WTC11 (cell line): ENCODE measurements at regions not wholly inside any gene's neighbourhood (a gene's known extent, or its start where the extent isn't known, plus 50 kb on each side); places are given as distances from the start of the nearest gene placed in this dataset.

Source experiments
- ATAC-seq: fragments of 200-7000 bp; cut with Tn5 transposase; 2 replicates; pipeline ENCODE4 v1.10.0; 2021; ENCODE audit warnings: mild to moderate bottlenecking, moderate library complexity
- CTCF ChIA-PET: fragments of 300-600 bp; sonication (Branson Sonifier 250); formaldehyde crosslinking; loops from one replicate; lab custom pipeline; 2021; ENCODE audit warnings: antibody characterized with exemption; lab: Charles Lee
- POLR2A ChIA-PET: fragments of 350-600 bp; sonication (Branson Sonifier 250); formaldehyde crosslinking; loops from one replicate; lab custom pipeline; 2021; ENCODE audit warnings: antibody characterized with exemption; lab: Charles Lee
- DNase-seq: peaks from one replicate; pipeline ENCODE4 v3.0.0; 2021; ENCODE audit warnings: low spot score
- H3K27ac Mint-ChIP-seq: 2 replicates; pipeline ENCODE4 v1.8.0; 2021; ENCODE audit warnings: mixed read lengths
- H3K27me3 Mint-ChIP-seq: 2 replicates; pipeline ENCODE4 v1.8.0; 2021; ENCODE audit warnings: low read depth, mild to moderate bottlenecking, moderate library complexity, mixed read lengths
- H3K36me3 Mint-ChIP-seq: 2 replicates; pipeline ENCODE4 v1.8.0; 2021; ENCODE audit warnings: mixed read lengths
- H3K4me1 Mint-ChIP-seq: 2 replicates; pipeline ENCODE4 v1.8.0; 2022; ENCODE audit warnings: mixed read lengths
- H3K4me3 Mint-ChIP-seq: 2 replicates; pipeline ENCODE4 v1.8.0; 2021; ENCODE audit warnings: mild to moderate bottlenecking, moderate library complexity, mixed read lengths
- H3K9me3 Mint-ChIP-seq: 2 replicates; pipeline ENCODE4 v1.8.0; 2021; ENCODE audit warnings: mixed read lengths
- ARID4B ChIP-seq: sonication (generic); formaldehyde crosslinking; IDR thresholded peaks from 2 replicates; pipeline ENCODE4 v1.8.0; 2023; ENCODE audit warnings: missing genetic modification reagents, mild to moderate bottlenecking, borderline replicate concordance
- ATF1 ChIP-seq: sonication (generic); formaldehyde crosslinking; IDR thresholded peaks from 2 replicates; pipeline ENCODE4 v1.8.1; 2023; ENCODE audit warnings: mild to moderate bottlenecking, moderate library complexity, missing genetic modification reagents
- E2F4 ChIP-seq: sonication (generic); formaldehyde crosslinking; IDR thresholded peaks from 2 replicates; pipeline ENCODE4 v1.8.1; 2022; ENCODE audit warnings: low read depth, mild to moderate bottlenecking, moderate library complexity, missing genetic modification reagents, borderline replicate concordance
- FOXP4 ChIP-seq: sonication (generic); formaldehyde crosslinking; IDR thresholded peaks from 2 replicates; pipeline ENCODE4 v1.8.0; 2022; ENCODE audit warnings: mild to moderate bottlenecking, missing genetic modification reagents
- KAT7 ChIP-seq: sonication (generic); formaldehyde crosslinking; IDR thresholded peaks from 2 replicates; pipeline ENCODE4 v1.8.1; 2023; ENCODE audit warnings: missing genetic modification reagents, mild to moderate bottlenecking, borderline replicate concordance
- MYBL2 ChIP-seq: sonication (generic); formaldehyde crosslinking; IDR thresholded peaks from 2 replicates; pipeline ENCODE4 v1.8.1; 2023; ENCODE audit warnings: mild to moderate bottlenecking, moderate library complexity, missing genetic modification reagents
- NFE2L1 ChIP-seq: sonication (generic); formaldehyde crosslinking; IDR thresholded peaks from 2 replicates; pipeline ENCODE4 v1.8.1; 2023; ENCODE audit warnings: missing genetic modification reagents
- OVOL2 ChIP-seq: fragments of 250-450 bp; sonication (Bioruptor Pico); IDR thresholded peaks from 2 replicates; pipeline ENCODE4 v1.9.0; 2021; ENCODE audit warnings: mild to moderate bottlenecking, borderline replicate concordance
- PRRX2 ChIP-seq: fragments of 250-450 bp; sonication (Bioruptor Pico); IDR thresholded peaks from 2 replicates; pipeline ENCODE4 v1.8.0; 2021; ENCODE audit warnings: mild to moderate bottlenecking
- TEAD1 ChIP-seq: sonication (generic); formaldehyde crosslinking; IDR thresholded peaks from 2 replicates; pipeline ENCODE4 v1.8.0; 2022; ENCODE audit warnings: mild to moderate bottlenecking, missing genetic modification reagents
- TP53 ChIP-seq: sonication (generic); formaldehyde crosslinking; IDR thresholded peaks from 2 replicates; pipeline ENCODE4 v1.8.1; 2023; ENCODE audit warnings: mild to moderate bottlenecking, missing genetic modification reagents
- ZNF219 ChIP-seq: sonication (generic); formaldehyde crosslinking; IDR thresholded peaks from 2 replicates; pipeline ENCODE4 v1.8.0; 2023; ENCODE audit warnings: missing genetic modification reagents, mild to moderate bottlenecking, borderline replicate concordance
- ZNF281 ChIP-seq: sonication (generic); formaldehyde crosslinking; IDR thresholded peaks from 2 replicates; pipeline ENCODE4 v1.8.0; 2023; ENCODE audit warnings: mild to moderate bottlenecking, missing genetic modification reagents
- ZNF317 ChIP-seq: sonication (generic); formaldehyde crosslinking; IDR thresholded peaks from 2 replicates; pipeline ENCODE4 v1.8.1; 2023; ENCODE audit warnings: low read depth, mild to moderate bottlenecking, moderate library complexity, missing genetic modification reagents, borderline replicate concordance
- TF ChIP-seq, protein P1 (sequence below): fragments of 250-450 bp; sonication (Bioruptor Pico); IDR thresholded peaks from 2 replicates; pipeline ENCODE4 v1.8.0; 2021; ENCODE audit warnings: mild to moderate bottlenecking
- TF ChIP-seq, protein P2 (sequence below): sonication (generic); formaldehyde crosslinking; IDR thresholded peaks from 2 replicates; pipeline ENCODE4 v1.8.1; 2022; ENCODE audit warnings: mild to moderate bottlenecking, missing genetic modification reagents, moderate library complexity, borderline replicate concordance
- TF ChIP-seq, protein P3 (sequence below): sonication (generic); formaldehyde crosslinking; IDR thresholded peaks from 2 replicates; pipeline ENCODE4 v1.8.0; 2022; ENCODE audit warnings: mild to moderate bottlenecking, missing genetic modification reagents
- TF ChIP-seq, protein P4 (sequence below): sonication (generic); formaldehyde crosslinking; IDR thresholded peaks from 2 replicates; pipeline ENCODE4 v1.8.1; 2023; ENCODE audit warnings: mild to moderate bottlenecking, missing genetic modification reagents

GRCh38 chr2:66714610-66715009 is 279.7 kb downstream of the MEIS1 start:
- POLR2A ChIA-PET = no interaction called here
- Mint-ChIP-seq H3K9me3 (no peaks in the 10 kb centered on the region), H3K36me3 (no peaks in the 10 kb centered on the region), H3K27ac (no peak overlapping the region), H3K4me3 (no peak overlapping the region), H3K4me1 (peaks cover 6% of the 10 kb centered on the region), H3K27me3 (peaks cover 2% of the 10 kb centered on the region; the same call in 1 of the 2 replicates)
- DNase-seq (no peak), ATAC-seq (no peak)
- CTCF ChIA-PET = no interaction called here
- TF ChIP-seq ARID4B (CRISPR knock-in tag) (no peak), OVOL2 (no peak), TP53 (CRISPR knock-in tag) (no peak), ZNF317 (no peak)
- TF ChIP-seq, protein P1, sequence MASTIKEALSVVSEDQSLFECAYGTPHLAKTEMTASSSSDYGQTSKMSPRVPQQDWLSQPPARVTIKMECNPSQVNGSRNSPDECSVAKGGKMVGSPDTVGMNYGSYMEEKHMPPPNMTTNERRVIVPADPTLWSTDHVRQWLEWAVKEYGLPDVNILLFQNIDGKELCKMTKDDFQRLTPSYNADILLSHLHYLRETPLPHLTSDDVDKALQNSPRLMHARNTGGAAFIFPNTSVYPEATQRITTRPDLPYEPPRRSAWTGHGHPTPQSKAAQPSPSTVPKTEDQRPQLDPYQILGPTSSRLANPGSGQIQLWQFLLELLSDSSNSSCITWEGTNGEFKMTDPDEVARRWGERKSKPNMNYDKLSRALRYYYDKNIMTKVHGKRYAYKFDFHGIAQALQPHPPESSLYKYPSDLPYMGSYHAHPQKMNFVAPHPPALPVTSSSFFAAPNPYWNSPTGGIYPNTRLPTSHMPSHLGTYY (CRISPR knock-in tag) = no peak
- TF ChIP-seq, protein P2, sequence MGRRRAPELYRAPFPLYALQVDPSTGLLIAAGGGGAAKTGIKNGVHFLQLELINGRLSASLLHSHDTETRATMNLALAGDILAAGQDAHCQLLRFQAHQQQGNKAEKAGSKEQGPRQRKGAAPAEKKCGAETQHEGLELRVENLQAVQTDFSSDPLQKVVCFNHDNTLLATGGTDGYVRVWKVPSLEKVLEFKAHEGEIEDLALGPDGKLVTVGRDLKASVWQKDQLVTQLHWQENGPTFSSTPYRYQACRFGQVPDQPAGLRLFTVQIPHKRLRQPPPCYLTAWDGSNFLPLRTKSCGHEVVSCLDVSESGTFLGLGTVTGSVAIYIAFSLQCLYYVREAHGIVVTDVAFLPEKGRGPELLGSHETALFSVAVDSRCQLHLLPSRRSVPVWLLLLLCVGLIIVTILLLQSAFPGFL = no peak

DNA sequence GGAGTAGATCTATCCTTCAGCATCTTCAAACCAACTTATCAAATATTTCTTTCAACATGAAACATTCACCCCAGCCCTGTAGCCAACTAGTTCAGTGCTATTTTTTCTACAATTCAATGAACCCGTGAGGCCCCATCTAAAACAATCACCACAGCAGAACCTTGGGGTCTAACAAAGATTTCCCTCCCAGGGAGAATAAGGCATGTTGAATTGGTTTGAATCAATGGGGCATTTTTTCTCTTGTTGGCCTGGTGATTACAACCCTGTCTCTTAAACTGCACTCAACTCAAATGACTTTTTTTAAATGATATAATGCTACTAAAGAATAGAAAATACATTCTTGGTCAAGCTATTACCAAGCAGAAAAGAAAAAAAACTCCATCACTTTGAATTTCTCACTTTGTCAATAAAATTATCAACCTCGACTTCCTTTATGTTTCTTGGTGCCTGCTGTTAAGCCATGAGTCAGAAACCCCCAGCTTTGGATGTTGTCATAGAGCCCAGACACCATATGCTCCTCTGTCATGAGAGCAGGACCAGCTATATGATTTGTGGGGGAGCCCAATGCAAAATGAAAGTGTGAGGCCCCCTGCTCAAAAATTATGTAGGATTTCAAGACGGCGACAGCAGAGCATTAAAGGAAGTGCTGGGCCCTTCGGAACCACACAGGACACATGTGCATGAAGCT is 282.4 kb downstream of the MEIS1 start:
- H3K4me1 Mint-ChIP-seq = peaks cover 6% of the 10 kb centered on the region
- H3K9me3 Mint-ChIP-seq = no peaks in the 10 kb centered on the region; the same call in 1 of the 2 replicates
- ChIA-PET CTCF (no interaction called here), POLR2A (no interaction called here)
- no peak overlapping the region for H3K27ac Mint-ChIP-seq
- ATAC-seq (no peak), DNase-seq (no peak)
- H3K36me3 Mint-ChIP-seq = no peaks in the 10 kb centered on the region
- peaks cover 2% of the 10 kb centered on the region; the same call in 1 of the 2 replicates for H3K27me3 Mint-ChIP-seq
- H3K4me3 Mint-ChIP-seq = no peak overlapping the region
- TF ChIP-seq, protein P3, sequence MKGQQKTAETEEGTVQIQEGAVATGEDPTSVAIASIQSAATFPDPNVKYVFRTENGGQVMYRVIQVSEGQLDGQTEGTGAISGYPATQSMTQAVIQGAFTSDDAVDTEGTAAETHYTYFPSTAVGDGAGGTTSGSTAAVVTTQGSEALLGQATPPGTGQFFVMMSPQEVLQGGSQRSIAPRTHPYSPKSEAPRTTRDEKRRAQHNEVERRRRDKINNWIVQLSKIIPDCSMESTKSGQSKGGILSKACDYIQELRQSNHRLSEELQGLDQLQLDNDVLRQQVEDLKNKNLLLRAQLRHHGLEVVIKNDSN (CRISPR knock-in tag) = no peak
- TF ChIP-seq, protein P4, sequence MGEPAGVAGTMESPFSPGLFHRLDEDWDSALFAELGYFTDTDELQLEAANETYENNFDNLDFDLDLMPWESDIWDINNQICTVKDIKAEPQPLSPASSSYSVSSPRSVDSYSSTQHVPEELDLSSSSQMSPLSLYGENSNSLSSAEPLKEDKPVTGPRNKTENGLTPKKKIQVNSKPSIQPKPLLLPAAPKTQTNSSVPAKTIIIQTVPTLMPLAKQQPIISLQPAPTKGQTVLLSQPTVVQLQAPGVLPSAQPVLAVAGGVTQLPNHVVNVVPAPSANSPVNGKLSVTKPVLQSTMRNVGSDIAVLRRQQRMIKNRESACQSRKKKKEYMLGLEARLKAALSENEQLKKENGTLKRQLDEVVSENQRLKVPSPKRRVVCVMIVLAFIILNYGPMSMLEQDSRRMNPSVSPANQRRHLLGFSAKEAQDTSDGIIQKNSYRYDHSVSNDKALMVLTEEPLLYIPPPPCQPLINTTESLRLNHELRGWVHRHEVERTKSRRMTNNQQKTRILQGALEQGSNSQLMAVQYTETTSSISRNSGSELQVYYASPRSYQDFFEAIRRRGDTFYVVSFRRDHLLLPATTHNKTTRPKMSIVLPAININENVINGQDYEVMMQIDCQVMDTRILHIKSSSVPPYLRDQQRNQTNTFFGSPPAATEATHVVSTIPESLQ (CRISPR knock-in tag) = no peak
- TF ChIP-seq PRRX2 (no peak), ZNF219 (CRISPR knock-in tag) (no peak), KAT7 (CRISPR knock-in tag) (no peak), TEAD1 (no peak), NFE2L1 (no peak), E2F4 (no peak), ATF1 (CRISPR knock-in tag) (no peak), MYBL2 (CRISPR knock-in tag) (no peak), FOXP4 (no peak), ZNF281 (CRISPR knock-in tag) (no peak)
